DOHH2 (cell line): ENCODE measurements at regions not wholly inside any gene's neighbourhood (a gene's known extent, or its start where the extent isn't known, plus 50 kb on each side); places are given as distances from the start of the nearest gene placed in this dataset.

ENCODE experiments used
- EZH2phosphoT487 ChIP-seq: fragments of 200-600 bp; sonication (generic); IDR thresholded peaks from 2 replicates; pipeline ENCODE4 v1.6.1; 2017; ENCODE audit warnings: borderline replicate concordance, mild to moderate bottlenecking, antibody characterized with exemption, low read length, moderate library complexity, mixed read lengths
- TF ChIP-seq, protein P1 (sequence below): fragments of 200-600 bp; sonication (generic); IDR thresholded peaks from one replicate; pipeline ENCODE4 v1.5.1; 2014; ENCODE audit warnings: antibody characterized with exemption, mild to moderate bottlenecking, low read depth, low read length; ENCODE audit not compliant: poor library complexity, severe bottlenecking

DNA sequence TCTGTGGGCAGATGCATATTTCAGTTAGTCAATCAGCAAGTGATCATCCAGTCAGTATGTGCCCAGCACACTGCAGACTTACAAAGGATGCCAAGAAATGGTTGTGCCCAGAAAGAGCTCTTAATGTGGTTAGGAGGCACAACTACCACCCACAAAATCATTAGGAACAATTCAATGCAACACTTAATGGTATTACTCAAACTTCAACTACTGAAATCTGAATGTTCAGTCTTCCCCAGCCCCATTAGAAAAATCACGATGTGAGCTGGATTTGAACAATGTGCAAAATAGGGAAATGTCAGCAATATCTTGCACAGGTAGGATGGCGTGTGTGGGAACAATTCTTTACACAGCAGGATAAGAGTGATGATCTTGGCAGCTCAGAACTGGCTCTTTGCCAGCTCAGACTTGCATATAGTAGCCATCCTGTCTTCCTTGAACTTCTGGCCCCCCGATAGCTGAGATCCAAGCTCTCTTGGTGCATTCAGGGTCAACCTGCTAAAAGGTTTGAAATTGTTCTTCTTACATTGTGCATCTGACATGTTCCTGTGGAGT lies 556.7 kb upstream of the HTR1E start:
- TF ChIP-seq, protein P1, sequence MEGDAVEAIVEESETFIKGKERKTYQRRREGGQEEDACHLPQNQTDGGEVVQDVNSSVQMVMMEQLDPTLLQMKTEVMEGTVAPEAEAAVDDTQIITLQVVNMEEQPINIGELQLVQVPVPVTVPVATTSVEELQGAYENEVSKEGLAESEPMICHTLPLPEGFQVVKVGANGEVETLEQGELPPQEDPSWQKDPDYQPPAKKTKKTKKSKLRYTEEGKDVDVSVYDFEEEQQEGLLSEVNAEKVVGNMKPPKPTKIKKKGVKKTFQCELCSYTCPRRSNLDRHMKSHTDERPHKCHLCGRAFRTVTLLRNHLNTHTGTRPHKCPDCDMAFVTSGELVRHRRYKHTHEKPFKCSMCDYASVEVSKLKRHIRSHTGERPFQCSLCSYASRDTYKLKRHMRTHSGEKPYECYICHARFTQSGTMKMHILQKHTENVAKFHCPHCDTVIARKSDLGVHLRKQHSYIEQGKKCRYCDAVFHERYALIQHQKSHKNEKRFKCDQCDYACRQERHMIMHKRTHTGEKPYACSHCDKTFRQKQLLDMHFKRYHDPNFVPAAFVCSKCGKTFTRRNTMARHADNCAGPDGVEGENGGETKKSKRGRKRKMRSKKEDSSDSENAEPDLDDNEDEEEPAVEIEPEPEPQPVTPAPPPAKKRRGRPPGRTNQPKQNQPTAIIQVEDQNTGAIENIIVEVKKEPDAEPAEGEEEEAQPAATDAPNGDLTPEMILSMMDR: no peak
- no peak for TF ChIP-seq EZH2phosphoT487
